ENCODE measurements at regions not wholly inside any gene's neighbourhood (a gene's known extent, or its start where the extent isn't known, plus 50 kb on each side); places are given as distances from the start of the nearest gene placed in this dataset.
A peak's percentile ranks its signal among the peaks of the same experiment; 100 is the strongest.

- H3K9me3 ChIP-seq (ENCODE audit: low read depth, low read length) = no peaks in the 10 kb centered on the region
- no peaks in the 10 kb centered on the region for H3K36me3 ChIP-seq (ENCODE audit: insufficient read depth, low read length)
- H3K4me3 ChIP-seq (ENCODE audit: insufficient read depth, low read length) = no peak overlapping the region
- no peaks in the 10 kb centered on the region for H3K79me2 ChIP-seq (ENCODE audit: insufficient read depth, low read length)
- no peak for TF ChIP-seq CTCF (IDR thresholded peaks at IDR 0.05; ENCODE audit: extremely low read depth, low read depth, low read length)
- no peaks in the 10 kb centered on the region for H4K20me1 ChIP-seq (ENCODE audit: insufficient read depth, low read length)
- no peak overlapping the region for H3K27ac ChIP-seq (ENCODE audit: low read depth, low read length)
- DNase-seq (ENCODE audit: insufficient read length, low spot score, missing footprints) = no peak
- H3K27me3 ChIP-seq (ENCODE audit: insufficient read depth, low read length) = no peaks in the 10 kb centered on the region
- peaks cover 12% of the 10 kb centered on the region for H3K4me1 ChIP-seq (ENCODE audit: insufficient read depth, low read length)
- H2AFZ ChIP-seq (ENCODE audit: low read length) = peak overlapping the region; percentile 54
- H3K4me2 ChIP-seq (ENCODE audit: insufficient read depth, low read length) = no peak overlapping the region
These were observed 349.8 kb downstream of the ENC1 start for GRCh38 chr5:74290634-74291241.

DNA sequence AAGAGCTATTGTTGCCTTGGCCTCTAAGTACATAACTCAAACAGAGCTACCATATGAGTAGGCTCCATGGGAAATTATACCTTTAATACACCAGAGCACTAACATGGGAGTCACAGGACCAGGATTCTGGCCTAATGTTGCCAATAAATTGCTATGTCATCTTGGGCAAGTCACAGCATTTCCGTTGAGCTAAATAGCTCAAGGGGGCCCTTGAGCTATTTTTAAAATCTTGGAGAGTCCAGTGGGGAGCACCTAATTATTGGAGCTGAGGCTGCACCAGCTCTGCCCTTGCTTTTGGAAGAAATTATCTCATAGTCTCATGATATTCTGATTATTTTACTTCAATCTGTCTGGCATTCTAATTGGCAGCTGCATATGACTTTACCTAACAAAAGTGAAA lies 350.8 kb downstream of the ENC1 start:
- Histone ChIP-seq H4K20me1 (ENCODE audit: insufficient read depth, low read length) (no peaks in the 10 kb centered on the region), H3K27me3 (ENCODE audit: insufficient read depth, low read length) (no peaks in the 10 kb centered on the region), H3K9me3 (ENCODE audit: low read depth, low read length) (no peaks in the 10 kb centered on the region), H3K4me2 (ENCODE audit: insufficient read depth, low read length) (no peak overlapping the region), H3K4me1 (ENCODE audit: insufficient read depth, low read length) (peaks cover 12% of the 10 kb centered on the region), H3K79me2 (ENCODE audit: insufficient read depth, low read length) (no peaks in the 10 kb centered on the region), H3K36me3 (ENCODE audit: insufficient read depth, low read length) (no peaks in the 10 kb centered on the region), H3K27ac (ENCODE audit: low read depth, low read length) (no peak overlapping the region), H3K4me3 (ENCODE audit: insufficient read depth, low read length) (no peak overlapping the region), H2AFZ (ENCODE audit: low read length) (no peak overlapping the region)
- TF ChIP-seq CTCF (IDR thresholded peaks at IDR 0.05; ENCODE audit: extremely low read depth, low read depth, low read length) = no peak
- DNase-seq (ENCODE audit: insufficient read length, low spot score, missing footprints) = no peak

GRCh38 chr5:74289238-74289637 lies 351.3 kb downstream of the ENC1 start:
- no peak for TF ChIP-seq CTCF (IDR thresholded peaks at IDR 0.05; ENCODE audit: extremely low read depth, low read depth, low read length)
- no peak for DNase-seq (ENCODE audit: insufficient read length, low spot score, missing footprints)

DNA sequence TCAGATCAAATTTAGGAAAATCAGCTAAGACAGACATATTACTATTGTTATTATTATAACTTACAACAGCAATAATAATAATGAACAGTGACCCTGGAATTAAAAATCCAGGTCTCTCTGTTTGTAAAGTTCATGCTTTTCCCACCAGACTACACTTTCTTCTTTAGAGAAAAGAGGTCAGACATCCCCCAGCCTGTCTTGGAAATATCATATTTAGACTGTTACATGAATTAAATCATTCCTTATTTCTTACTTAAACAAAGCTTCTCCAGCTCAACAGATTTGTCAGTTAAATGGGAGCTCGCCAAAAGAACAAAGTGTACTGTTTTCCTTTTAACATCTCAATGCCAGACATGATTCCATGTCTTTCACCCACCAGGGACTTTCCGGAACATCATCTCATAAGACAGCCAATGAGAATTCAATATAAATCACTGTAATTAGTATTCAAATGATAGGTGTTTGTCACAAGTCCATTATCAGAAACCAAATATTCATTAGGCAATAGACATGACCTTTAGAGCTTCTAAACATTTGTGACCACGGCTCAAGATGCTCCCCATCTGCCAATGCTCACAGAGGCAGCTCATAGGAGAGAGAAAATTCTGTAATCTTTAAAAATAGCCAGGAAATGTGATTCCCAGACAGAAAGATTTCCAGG lies 351.9 kb downstream of the ENC1 start:
- no peak overlapping the region for H3K4me2 ChIP-seq (ENCODE audit: insufficient read depth, low read length)
- H3K9me3 ChIP-seq (ENCODE audit: low read depth, low read length) = no peaks in the 10 kb centered on the region
- H3K36me3 ChIP-seq (ENCODE audit: insufficient read depth, low read length) = no peaks in the 10 kb centered on the region
- H3K27me3 ChIP-seq (ENCODE audit: insufficient read depth, low read length) = no peaks in the 10 kb centered on the region
- H3K27ac ChIP-seq (ENCODE audit: low read depth, low read length) = no peak overlapping the region
- DNase-seq (ENCODE audit: insufficient read length, low spot score, missing footprints) = no peak
- H3K4me3 ChIP-seq (ENCODE audit: insufficient read depth, low read length) = no peak overlapping the region
- no peaks in the 10 kb centered on the region for H3K79me2 ChIP-seq (ENCODE audit: insufficient read depth, low read length)
- H4K20me1 ChIP-seq (ENCODE audit: insufficient read depth, low read length) = no peaks in the 10 kb centered on the region
- peaks cover 6% of the 10 kb centered on the region for H3K4me1 ChIP-seq (ENCODE audit: insufficient read depth, low read length)
- peak overlapping the region; percentile 18 for H2AFZ ChIP-seq (ENCODE audit: low read length)
- no peak for TF ChIP-seq CTCF (IDR thresholded peaks at IDR 0.05; ENCODE audit: extremely low read depth, low read depth, low read length)

More at GRCh38 chr5:74289238-74289637, 351.3 kb downstream of the ENC1 start:
- H3K36me3 ChIP-seq (ENCODE audit: insufficient read depth, low read length) = no peaks in the 10 kb centered on the region
- H3K4me3 ChIP-seq (ENCODE audit: insufficient read depth, low read length) = no peak overlapping the region
- no peaks in the 10 kb centered on the region for H3K9me3 ChIP-seq (ENCODE audit: low read depth, low read length)
- H2AFZ ChIP-seq (ENCODE audit: low read length) = no peak overlapping the region
- H4K20me1 ChIP-seq (ENCODE audit: insufficient read depth, low read length) = no peaks in the 10 kb centered on the region
- peaks cover 9% of the 10 kb centered on the region for H3K4me1 ChIP-seq (ENCODE audit: insufficient read depth, low read length)
- H3K4me2 ChIP-seq (ENCODE audit: insufficient read depth, low read length) = no peak overlapping the region
- H3K27ac ChIP-seq (ENCODE audit: low read depth, low read length) = no peak overlapping the region
- no peaks in the 10 kb centered on the region for H3K79me2 ChIP-seq (ENCODE audit: insufficient read depth, low read length)
- H3K27me3 ChIP-seq (ENCODE audit: insufficient read depth, low read length) = no peaks in the 10 kb centered on the region
